ENCODE measurements at regions not wholly inside any gene's neighbourhood (a gene's known extent, or its start where the extent isn't known, plus 50 kb on each side); places are given as distances from the start of the nearest gene placed in this dataset.

GRCh38 chr5:4548341-4548740 is 591.8 kb upstream of the ADAMTS16 start:
- TF ChIP-seq POLR2A (IDR thresholded peaks at IDR 0.05) (no peak), EP300 (IDR thresholded peaks at IDR 0.05) (no peak), POLR2AphosphoS5 (IDR thresholded peaks at IDR 0.05) (no peak), CTCF (IDR thresholded peaks at IDR 0.05) (no peak)
- Histone ChIP-seq H3K36me3 (no peaks in the 10 kb centered on the region), H3K4me1 (no peaks in the 10 kb centered on the region), H3K27ac (no peak overlapping the region), H3K4me3 (no peak overlapping the region), H3K27me3 (no peaks in the 10 kb centered on the region), H3K9me3 (peaks cover 0 to 5% (median 0%) of the 10 kb centered on the region in 4 donors)
- intact Hi-C loops (cut with DNase I; ENCODE audit: low total_unique reads): loop anchor here (10.0 kb wide), 1 partner anchor 486 kb away; no protein-coding TSS in a partner anchor
- WGBS, 5 donors: 59 to 86% (median 70%) methylated on average over 1 of the region's 1 CpG
- DNase-seq: no peak

GRCh38 chr5:4549351-4549750 is 590.8 kb upstream of the ADAMTS16 start:
- H3K27me3 ChIP-seq: no peaks in the 10 kb centered on the region
- 68 to 83% (median 80%) methylated on average over 1 of the region's 1 CpG for WGBS, 5 donors
- H3K36me3 ChIP-seq: no peaks in the 10 kb centered on the region
- TF ChIP-seq EP300 (IDR thresholded peaks at IDR 0.05) (no peak), POLR2A (IDR thresholded peaks at IDR 0.05) (no peak)
- intact Hi-C loops (cut with DNase I; ENCODE audit: low total_unique reads): loop anchor here (10.0 kb wide), 1 partner anchor 485 kb away; no protein-coding TSS in a partner anchor
- H3K4me3 ChIP-seq: no peak overlapping the region
- no peak for DNase-seq
- peaks cover 0 to 5% (median under 1%) of the 10 kb centered on the region in 4 donors for H3K9me3 ChIP-seq
- no peaks in the 10 kb centered on the region for H3K4me1 ChIP-seq
- no peak overlapping the region for H3K27ac ChIP-seq

GRCh38 chr5:4551034-4551433 is 589.1 kb upstream of the ADAMTS16 start:
- Histone ChIP-seq H3K4me3 (no peak overlapping the region), H3K27ac (no peak overlapping the region), H3K9me3 (peaks cover 0 to 6% (median 3%) of the 10 kb centered on the region in 4 donors), H3K36me3 (no peaks in the 10 kb centered on the region), H3K27me3 (no peaks in the 10 kb centered on the region), H3K4me1 (no peaks in the 10 kb centered on the region)
- TF ChIP-seq CTCF (IDR thresholded peaks at IDR 0.05) (no peak), EP300 (IDR thresholded peaks at IDR 0.05) (no peak), POLR2A (IDR thresholded peaks at IDR 0.05) (no peak), POLR2AphosphoS5 (IDR thresholded peaks at IDR 0.05) (no peak)
- no peak for DNase-seq
- intact Hi-C loops (cut with DNase I; ENCODE audit: low total_unique reads): no loop called here
- WGBS, 5 donors: 79 to 84% (median 81%) methylated on average over 3 of the region's 3 CpGs

GRCh38 chr5:4553130-4553529 is 587.0 kb upstream of the ADAMTS16 start:
- intact Hi-C loops (cut with DNase I; ENCODE audit: low total_unique reads): no loop called here

More at GRCh38 chr5:4553130-4553529, 587.0 kb upstream of the ADAMTS16 start:
- no peaks in the 10 kb centered on the region for H3K36me3 ChIP-seq
- DNase-seq: no peak
- no peak for TF ChIP-seq POLR2AphosphoS5 (IDR thresholded peaks at IDR 0.05)
- TF ChIP-seq EP300 (IDR thresholded peaks at IDR 0.05): no peak
- TF ChIP-seq POLR2A (IDR thresholded peaks at IDR 0.05): no peak
- TF ChIP-seq CTCF (IDR thresholded peaks at IDR 0.05): no peak
- H3K27me3 ChIP-seq: no peaks in the 10 kb centered on the region
- H3K27ac ChIP-seq: no peak overlapping the region
- H3K4me1 ChIP-seq: no peaks in the 10 kb centered on the region
- peaks cover 0 to 7% (median 3%) of the 10 kb centered on the region in 4 donors for H3K9me3 ChIP-seq
- H3K4me3 ChIP-seq: no peak overlapping the region
